ENCODE measurements at regions not wholly inside any gene's neighbourhood (a gene's known extent, or its start where the extent isn't known, plus 50 kb on each side); places are given as distances from the start of the nearest gene placed in this dataset.

DNA sequence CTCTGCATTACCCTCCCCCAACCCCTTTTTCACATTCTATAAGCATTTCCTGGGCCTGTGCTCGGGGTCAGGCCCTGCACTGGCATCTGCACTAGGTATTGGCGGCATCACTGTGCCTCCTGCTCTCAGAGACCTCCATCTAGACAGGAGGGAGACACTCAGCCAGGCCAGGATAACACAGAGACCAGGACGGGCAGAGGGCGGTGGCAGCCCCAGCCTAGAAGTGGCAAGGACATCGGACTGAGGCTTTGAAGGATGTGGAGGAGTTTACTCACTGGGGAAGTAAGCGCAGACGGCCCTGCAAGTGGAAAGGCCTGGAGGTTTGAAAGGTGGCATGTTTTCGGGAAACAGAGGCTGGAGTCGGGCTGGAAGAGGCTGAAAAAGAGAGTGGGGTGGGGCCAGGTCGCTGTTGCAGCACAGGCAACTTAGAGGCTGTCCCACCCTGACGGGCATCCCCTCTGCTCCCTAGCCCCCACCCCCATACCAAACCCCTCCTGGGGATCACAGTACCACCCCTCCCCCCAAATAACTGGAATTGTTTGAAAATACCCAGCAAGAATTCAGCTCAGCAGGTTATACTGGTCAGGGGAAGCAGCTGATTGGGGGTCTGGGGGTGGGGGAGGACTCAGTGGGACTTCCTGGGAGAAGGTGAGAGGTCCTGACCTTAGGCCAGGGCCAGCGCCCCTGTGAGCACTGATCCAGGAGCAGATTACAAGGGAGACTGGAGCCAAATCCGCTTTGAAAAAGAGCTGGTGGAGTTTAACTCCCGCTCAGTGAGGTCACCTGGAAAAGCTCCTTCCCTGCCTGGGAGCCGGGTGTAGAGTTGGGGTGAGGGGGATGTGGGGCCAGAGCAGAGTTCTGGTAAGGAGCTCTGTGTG, 121.8 kb upstream of the WNT4 start:
- TF ChIP-seq, protein P1, sequence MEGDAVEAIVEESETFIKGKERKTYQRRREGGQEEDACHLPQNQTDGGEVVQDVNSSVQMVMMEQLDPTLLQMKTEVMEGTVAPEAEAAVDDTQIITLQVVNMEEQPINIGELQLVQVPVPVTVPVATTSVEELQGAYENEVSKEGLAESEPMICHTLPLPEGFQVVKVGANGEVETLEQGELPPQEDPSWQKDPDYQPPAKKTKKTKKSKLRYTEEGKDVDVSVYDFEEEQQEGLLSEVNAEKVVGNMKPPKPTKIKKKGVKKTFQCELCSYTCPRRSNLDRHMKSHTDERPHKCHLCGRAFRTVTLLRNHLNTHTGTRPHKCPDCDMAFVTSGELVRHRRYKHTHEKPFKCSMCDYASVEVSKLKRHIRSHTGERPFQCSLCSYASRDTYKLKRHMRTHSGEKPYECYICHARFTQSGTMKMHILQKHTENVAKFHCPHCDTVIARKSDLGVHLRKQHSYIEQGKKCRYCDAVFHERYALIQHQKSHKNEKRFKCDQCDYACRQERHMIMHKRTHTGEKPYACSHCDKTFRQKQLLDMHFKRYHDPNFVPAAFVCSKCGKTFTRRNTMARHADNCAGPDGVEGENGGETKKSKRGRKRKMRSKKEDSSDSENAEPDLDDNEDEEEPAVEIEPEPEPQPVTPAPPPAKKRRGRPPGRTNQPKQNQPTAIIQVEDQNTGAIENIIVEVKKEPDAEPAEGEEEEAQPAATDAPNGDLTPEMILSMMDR (IDR thresholded peaks at IDR 0.05) = no peak
- TF ChIP-seq POLR2A (IDR thresholded peaks at IDR 0.05) = no peak
